Dedifferentiated amniotic fluid mesenchymal stem cell (primary cell): ENCODE measurements at regions not wholly inside any gene's neighbourhood (a gene's known extent, or its start where the extent isn't known, plus 50 kb on each side); places are given as distances from the start of the nearest gene placed in this dataset.

Experiments used
- DNase-seq: peaks from one replicate; pipeline ENCODE4 v3.0.0-alpha.2; 2016; ENCODE audit errors: extremely low spot score

- no peak for DNase-seq
These were observed 92.5 kb upstream of the NCK2 start for GRCh38 chr2:105652014-105652796.

GRCh38 chr2:105649534-105649933, 95.2 kb upstream of the NCK2 start:
- DNase-seq: no peak

- no peak for DNase-seq
These were observed 97.0 kb upstream of the NCK2 start for GRCh38 chr2:105647731-105648130.

GRCh38 chr2:105646774-105647076, 98.0 kb upstream of the NCK2 start:
- DNase-seq: no peak

GRCh38 chr2:105645938-105646773, 98.6 kb upstream of the NCK2 start:
- DNase-seq: no peak

GRCh38 chr2:105645031-105645937, 99.4 kb upstream of the NCK2 start:
- DNase-seq: no peak

- no peak for DNase-seq
These were observed 100.3 kb upstream of the NCK2 start for GRCh38 chr2:105644174-105644980.

GRCh38 chr2:105643405-105644173, 101.1 kb upstream of the NCK2 start:
- no peak for DNase-seq

GRCh38 chr2:105641389-105641811, 103.3 kb upstream of the NCK2 start:
- DNase-seq: no peak

- no peak for DNase-seq
These were observed 104.5 kb upstream of the NCK2 start for GRCh38 chr2:105640246-105640645.

GRCh38 chr2:105636109-105636740, 108.5 kb upstream of the NCK2 start:
- no peak for DNase-seq

GRCh38 chr2:105635564-105635963, 109.1 kb upstream of the NCK2 start:
- DNase-seq: no peak

GRCh38 chr2:105634198-105634597, 110.5 kb upstream of the NCK2 start:
- no peak for DNase-seq

GRCh38 chr2:105631922-105632321, 112.8 kb upstream of the NCK2 start:
- DNase-seq: no peak

GRCh38 chr2:105631011-105631410, 113.7 kb upstream of the NCK2 start:
- no peak for DNase-seq

GRCh38 chr2:105629634-105630033, 115.1 kb upstream of the NCK2 start:
- no peak for DNase-seq

GRCh38 chr2:105627534-105627933, 117.2 kb upstream of the NCK2 start:
- DNase-seq: no peak

GRCh38 chr2:105626966-105627340, 117.8 kb upstream of the NCK2 start:
- no peak for DNase-seq

- no peak for DNase-seq
These were observed 118.3 kb upstream of the NCK2 start for GRCh38 chr2:105626212-105626965.
